ENCODE measurements at regions not wholly inside any gene's neighbourhood (a gene's known extent, or its start where the extent isn't known, plus 50 kb on each side); places are given as distances from the start of the nearest gene placed in this dataset.
"Not testable (repeated sequence)": the region's sequence is repeated elsewhere in the genome, so short reads cannot be mapped to it uniquely, and the experiment has no call there.

DNA sequence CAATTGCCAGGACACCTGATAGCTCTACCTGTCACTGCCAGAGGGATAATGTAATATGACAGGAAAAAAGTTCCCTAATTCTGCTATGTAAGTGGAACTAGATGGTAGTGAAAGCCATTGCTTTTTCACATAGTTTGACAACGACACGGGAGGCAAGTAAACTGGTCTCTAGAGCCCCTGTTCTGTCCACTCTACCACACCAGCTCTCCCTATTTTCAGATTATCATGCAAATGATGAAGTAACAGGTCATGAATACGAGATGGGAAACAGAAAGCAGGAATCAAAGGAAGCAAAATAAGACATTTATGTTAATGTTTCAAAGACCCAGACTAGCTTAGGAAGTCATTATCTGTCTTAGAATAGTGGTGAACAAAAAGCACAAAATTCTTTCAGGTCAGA lies 56.2 kb downstream of the TAF11L14 start:
- no peak for DNase-seq

GRCh38 chr5:17691762-17692161 lies 57.5 kb downstream of the TAF11L14 start:
- DNase-seq: no peak

DNA sequence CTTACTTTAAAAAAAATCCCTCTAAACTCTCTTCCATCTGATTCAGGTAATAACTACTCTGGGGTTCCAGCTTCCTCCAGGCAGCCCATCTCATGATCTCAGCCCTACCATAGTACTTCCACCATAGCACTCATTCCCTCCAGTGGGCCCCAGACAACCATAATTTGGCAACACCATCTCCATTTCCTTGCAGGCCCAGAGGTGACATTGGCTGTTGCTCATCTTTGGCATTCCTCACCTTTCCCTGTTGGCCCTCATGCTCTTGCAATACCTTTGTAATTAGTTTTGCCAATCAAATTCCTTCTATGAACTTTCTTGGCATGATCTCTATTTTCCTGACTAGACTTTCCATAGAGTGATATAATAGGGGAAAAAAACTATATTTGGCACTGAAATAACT lies 60.1 kb downstream of the TAF11L14 start:
- no peak for DNase-seq

- no peak for DNase-seq
These were observed 60.7 kb downstream of the TAF11L14 start for GRCh38 chr5:17694914-17695313.

GRCh38 chr5:17696627-17697026 lies 62.4 kb downstream of the TAF11L14 start:
- no peak for DNase-seq

GRCh38 chr5:17697671-17698070 lies 63.4 kb downstream of the TAF11L14 start:
- DNase-seq: no peak

DNA sequence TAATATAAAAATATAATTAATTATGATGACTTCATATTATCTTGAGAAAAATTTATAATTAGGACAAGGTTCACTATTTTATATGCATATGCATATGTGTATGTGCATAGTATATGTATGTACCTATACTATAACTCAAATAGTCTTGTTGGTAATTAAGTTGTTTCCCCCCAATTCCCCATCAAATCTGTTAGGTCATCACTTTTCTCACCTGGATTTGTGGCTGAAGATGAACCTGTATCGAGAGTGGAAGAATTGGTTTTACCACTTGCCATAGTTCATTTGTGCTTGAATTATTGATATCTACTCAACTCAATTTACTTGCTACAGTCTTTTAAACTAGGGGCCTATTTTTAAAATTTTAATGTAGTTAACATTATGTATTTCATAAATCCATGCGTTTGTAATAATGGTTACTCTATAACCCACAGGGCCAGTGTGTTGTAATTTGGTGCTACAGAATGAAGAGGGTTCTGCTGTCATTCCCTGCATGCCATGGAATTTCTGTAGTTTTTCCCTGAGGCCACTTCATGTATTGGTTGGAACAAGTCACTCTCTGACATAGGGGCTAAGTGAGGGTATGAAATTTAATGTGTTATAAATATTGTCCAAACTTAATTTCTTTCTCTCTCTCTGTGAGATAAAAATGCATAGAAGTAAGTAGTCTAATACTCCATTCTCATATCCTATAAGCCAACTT lies 74.9 kb downstream of the TAF11L14 start:
- DNase-seq: no peak

- peak; percentile 27 for DNase-seq
These were observed 79.0 kb downstream of the TAF11L14 start for GRCh38 chr5:17713301-17713700.

DNA sequence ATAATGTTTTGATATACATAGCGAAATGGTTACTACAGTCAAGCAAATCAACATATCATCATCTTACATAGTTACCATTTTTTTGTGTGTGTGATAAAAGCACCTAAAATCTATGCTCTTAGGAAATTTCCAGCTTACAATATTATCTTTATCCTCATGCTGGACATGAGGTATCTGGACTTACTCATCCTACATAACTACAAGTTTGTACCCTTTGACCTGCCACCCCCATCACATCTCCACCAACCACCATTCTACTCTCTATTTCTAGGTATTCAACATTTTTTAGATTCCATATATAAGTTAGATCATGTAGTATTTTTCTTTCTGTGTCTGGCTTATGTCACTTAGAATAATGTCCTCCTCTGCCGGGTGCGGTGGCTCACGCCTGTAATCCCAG lies 79.9 kb downstream of the TAF11L14 start:
- DNase-seq: no peak

GRCh38 chr5:17719592-17719991 lies 85.3 kb downstream of the TAF11L14 start:
- DNase-seq: no peak

- no peak for DNase-seq
These were observed 85.8 kb downstream of the TAF11L14 start for GRCh38 chr5:17720071-17720470.

DNA sequence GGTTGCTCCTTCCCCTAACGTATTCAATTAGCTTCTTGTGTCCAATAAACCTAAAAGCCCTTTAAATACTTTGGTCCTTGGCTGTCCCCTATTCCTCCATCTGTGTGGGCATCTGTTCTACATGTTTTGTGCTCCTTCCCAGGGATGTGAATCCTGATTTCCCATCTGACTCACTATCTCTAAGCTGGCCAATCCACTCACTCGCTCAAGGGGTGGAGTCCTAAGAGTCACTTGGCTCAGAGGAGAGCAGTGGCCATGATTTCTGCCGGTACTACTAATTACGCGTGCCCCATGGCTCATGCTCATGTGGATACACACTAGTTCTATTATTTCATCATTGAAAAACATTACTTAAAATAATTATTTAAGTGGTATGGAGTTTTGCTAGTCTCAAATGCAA lies 89.6 kb downstream of the TAF11L14 start:
- no peak for DNase-seq

DNA sequence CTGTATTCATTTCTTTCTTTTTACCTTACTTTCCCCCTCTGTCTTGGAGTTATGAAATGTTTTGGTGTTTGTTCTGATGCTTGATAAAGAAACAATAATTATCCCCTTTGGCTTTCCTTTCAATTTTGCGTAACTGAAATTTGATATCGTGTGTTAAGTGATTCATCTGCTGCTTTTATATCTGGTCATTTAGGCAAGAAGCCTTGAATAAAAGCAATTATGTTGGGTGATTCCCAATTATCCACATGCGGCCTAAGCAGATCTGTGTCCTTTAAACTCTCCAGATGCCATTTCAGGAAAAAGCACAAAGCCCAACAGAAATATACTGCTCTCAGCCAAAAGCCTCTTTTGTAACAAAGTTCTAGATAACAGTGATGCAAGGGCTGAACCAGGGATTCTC lies 92.8 kb downstream of the TAF11L14 start:
- no peak for DNase-seq

DNA sequence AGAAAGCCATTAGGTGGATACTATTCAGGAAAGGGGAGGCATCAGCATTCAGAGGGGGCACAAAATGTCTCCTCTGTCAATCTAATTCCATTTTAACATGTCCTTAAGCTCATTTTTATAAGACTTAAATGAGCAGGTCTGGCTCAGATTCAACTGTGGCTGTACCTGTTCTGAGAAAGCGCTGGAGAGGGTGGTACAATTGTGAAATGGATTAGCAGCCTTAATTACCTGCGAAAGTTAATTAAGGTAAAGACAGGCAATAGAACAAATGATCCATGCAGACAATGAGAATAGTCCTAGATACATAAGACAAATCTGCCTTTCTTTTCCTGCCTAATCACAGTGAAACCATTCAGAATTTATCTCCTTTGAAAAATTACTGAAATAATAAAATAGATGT lies 96.2 kb downstream of the TAF11L14 start:
- DNase-seq: no peak

DNA sequence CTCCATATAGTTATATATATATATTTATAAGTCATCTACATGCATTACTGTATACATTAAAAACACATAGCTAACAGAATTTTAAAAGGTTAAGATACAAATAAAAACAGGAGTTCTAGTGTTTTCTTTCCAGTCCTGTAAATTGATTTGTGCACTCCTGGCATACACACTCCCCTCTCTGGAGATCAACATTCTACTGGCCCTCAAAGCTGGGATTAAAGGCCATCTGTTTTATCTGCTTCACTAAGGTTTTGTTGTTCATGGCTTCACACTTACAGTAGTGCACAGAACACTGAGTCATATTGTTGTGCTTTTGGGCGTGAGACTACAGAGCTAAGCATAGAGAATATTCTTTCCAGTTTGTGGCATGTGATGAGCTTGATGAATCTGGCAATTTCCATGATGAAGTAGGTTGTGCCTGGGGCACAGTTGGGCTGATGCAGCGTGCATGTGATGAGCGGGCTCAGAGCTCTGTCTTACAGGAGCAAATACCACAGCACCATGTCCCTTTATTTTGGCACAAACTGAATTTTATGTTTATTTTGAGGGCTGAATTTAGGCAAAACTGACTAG lies 98.2 kb downstream of the TAF11L14 start:
- DNase-seq: no peak

- DNase-seq: no peak
These were observed 99.8 kb downstream of the TAF11L14 start for GRCh38 chr5:17734011-17734410.

DNA sequence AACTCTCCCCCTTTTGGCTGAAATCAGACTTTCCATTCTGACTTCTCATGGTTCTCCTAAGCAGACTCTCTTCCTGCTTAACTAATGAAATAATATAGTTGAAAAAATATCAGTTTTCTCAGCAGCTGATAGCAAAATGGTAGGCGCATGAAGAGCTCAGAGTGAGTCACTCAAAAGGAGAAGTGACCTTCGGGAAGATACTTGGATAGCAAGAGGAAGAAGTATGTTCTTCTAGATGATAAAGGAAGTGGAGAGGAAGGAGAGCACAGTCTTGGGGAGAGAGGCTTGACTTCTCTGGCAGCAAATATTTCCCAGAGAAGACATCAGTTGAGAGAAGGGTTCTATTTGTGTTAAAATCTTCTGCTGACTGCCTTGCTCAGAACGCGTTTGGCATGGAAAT lies 101.5 kb downstream of the TAF11L14 start:
- DNase-seq: peak; percentile 5

GRCh38 chr5:17737092-17737491 lies 102.8 kb downstream of the TAF11L14 start:
- DNase-seq: no peak

GRCh38 chr5:17738446-17738845 lies 104.2 kb downstream of the TAF11L14 start:
- DNase-seq: no peak

DNA sequence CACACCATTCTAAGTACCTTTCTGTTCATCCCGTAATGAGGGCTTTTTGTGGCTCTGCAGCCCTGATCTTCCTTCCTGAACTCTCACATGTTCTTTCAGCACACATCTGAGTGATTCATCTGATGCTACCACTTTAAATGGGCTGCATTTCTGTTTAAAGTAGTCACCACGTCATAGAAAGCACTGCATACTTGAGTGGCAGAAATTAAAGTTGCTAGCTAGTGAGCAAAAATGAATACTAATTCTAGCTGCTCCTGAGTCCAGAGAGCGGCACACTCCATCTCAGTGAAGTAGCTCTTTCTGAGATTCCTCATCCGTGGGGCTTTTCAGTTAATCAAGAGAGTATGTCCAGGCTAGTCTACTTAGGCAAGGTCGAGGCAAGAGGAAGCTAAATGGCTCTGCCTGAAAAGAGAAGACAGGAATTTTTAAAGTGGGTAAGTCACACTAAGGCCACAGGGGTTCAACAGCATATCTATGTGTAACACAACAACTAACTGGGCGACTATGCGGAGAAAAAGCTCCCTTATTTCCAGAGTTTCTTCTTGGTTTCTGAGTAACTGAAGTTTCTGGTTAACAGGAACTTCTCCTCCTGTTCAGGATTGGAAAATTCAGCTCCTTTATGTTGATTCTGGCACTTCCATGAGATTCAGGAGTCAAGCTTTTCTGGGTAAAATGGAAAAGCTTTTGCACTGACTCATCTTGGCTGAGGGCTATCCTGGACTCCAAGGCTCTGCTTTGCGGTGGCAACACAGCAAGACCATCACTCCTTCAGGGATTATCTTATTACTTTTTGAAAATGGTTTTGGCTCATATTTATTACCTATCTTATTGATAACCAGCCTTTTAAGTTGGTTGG lies 109.5 kb downstream of the TAF11L14 start:
- no peak for DNase-seq

DNA sequence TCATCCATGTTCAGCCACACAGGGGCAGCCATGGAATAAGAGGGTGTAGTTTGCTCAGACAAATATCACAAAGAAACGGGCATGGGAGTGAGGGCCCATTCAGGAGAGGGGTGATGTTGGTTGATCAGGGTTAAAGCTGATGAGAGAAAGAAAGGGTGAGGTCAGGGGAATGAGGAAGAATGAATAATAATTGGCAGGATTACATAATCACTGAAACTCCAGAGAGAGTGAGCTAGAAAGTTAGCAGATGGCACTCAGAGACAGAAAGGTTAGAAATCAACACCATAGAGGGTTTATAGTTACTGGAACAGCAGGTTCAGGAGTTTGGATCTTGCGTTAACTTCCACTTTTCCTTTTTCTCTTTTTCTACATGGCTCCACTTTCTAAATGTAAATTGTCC lies 113.9 kb downstream of the TAF11L14 start:
- no peak for DNase-seq

GRCh38 chr5:17748941-17749340 lies 114.7 kb downstream of the TAF11L14 start:
- DNase-seq: no peak

DNA sequence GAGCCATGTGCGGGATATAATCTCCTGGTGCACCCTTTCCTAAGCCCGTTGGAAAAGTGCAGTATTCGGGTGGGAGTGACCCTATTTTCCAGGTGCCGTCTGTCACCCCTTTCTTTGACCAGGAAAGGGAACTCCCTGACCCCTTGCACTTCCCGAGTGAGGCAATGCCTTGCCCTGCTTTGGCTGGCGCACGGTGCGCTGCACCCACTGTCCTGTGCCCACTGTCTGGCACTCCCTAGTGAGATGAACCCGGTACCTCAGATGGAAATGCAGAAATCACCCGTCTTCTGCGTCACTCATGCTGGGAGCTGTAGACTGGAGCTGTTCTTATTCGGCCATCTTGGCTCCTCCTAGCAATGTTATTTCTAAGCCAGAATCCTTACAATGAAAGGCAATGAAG lies 121.1 kb downstream of the TAF11L14 start:
- not testable (repeated sequence) for DNase-seq

DNA sequence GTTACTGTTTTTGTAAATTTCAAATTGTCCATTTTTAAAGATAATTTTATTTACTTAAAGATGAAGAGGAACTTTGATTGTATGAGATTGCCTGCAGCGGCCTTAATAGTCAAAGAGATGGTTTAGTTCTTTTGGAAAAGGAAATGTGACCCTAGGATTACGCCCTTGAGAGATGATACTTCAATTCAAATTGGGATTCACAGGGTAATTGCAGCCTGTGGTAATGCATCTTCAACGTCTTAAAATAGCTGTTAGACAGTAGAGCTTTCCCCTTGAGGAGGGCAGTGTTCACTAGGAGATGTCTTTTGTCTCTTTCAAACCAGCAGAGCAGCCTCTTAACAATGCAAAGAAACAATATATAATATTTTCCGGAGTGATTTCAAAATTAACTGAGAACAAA lies 127.1 kb downstream of the TAF11L14 start:
- no peak for DNase-seq
